Heart left ventricle (tissue), 16 donors: ENCODE measurements at regions not wholly inside any gene's neighbourhood (a gene's known extent, or its start where the extent isn't known, plus 50 kb on each side); places are given as distances from the start of the nearest gene placed in this dataset.

Experiments used
- ATAC-seq, 4 donors: fragments of 200-7000 bp; cut with Tn5 transposase; one replicate each; pipeline ENCODE4 v1.9.1; 2020 to 2022; ENCODE audit warnings: moderate library complexity in 4 of 4, mild to moderate bottlenecking in 3 of 4, moderate number of reproducible peaks in 1 of 4
- DNase-seq, 5 donors: peaks; one replicate each; pipeline ENCODE4 v3.0.0-alpha.2; 2020
- H3K27ac ChIP-seq, 12 donors: fragments of 200-600 bp; sonication (generic) in 4 of 12; one replicate each; pipeline versions ENCODE4 v1.5.0 to v1.8.0; 2016 to 2022; ENCODE audit warnings: mild to moderate bottlenecking in 2 of 12
- H3K27me3 ChIP-seq, 9 donors: fragments of 200-600 bp; sonication (generic) in 2 of 9; one replicate each; pipeline versions ENCODE4 v1.5.1 to v1.8.0; 2016 to 2022; ENCODE audit warnings: mild to moderate bottlenecking in 3 of 9
- H3K36me3 ChIP-seq, 9 donors: fragments of 200-600 bp; sonication (generic) in 2 of 9; one replicate each; pipeline versions ENCODE4 v1.5.0 to v1.8.0; 2018 to 2022; ENCODE audit warnings: mild to moderate bottlenecking in 2 of 9
- H3K4me1 ChIP-seq, 12 donors: fragments of 200-600 bp; sonication (generic) in 4 of 12; one replicate each; pipeline versions ENCODE4 v1.5.0 to v1.8.0; 2016 to 2022; ENCODE audit warnings: mild to moderate bottlenecking in 3 of 12
- H3K4me3 ChIP-seq, 12 donors: fragments of 200-600 bp; sonication (generic) in 4 of 12; one replicate each; pipeline versions ENCODE4 v1.5.0 to v1.8.0; 2017 to 2022; ENCODE audit warnings: mild to moderate bottlenecking in 9 of 12, moderate library complexity in 4 of 12
- H3K9me3 ChIP-seq, 12 donors: fragments of 200-600 bp; sonication (generic) in 4 of 12; one replicate each; pipeline versions ENCODE4 v1.5.0 to v1.8.0; 2016 to 2022; ENCODE audit warnings: mild to moderate bottlenecking in 1 of 12
- CTCF ChIP-seq, 12 donors: fragments of 200-600 bp; sonication (generic) in 4 of 12; IDR thresholded peaks; one replicate each; pipeline versions ENCODE4 v1.5.0 to v1.8.0; 2018 to 2022; ENCODE audit warnings: antibody characterized with exemption in 12 of 12, mild to moderate bottlenecking in 5 of 12
- POLR2A ChIP-seq, 2 donors: fragments of 450-650 bp; IDR thresholded peaks; one replicate each; pipeline ENCODE4 v1.6.1; 2017; ENCODE audit warnings: antibody characterized with exemption in 2 of 2, mild to moderate bottlenecking in 2 of 2, moderate library complexity in 2 of 2
- WGBS, 4 donors: extraction: QIAGEN DNeasy Blood & Tissue Kit in 2 of 4; methylation state at CpG; one replicate each; pipeline versions ENCODE4 v1.1.5 to v1.1.7; 2013 to 2018; 5-methylcytosine and 5-hydroxymethylcytosine counted together
- intact Hi-C, 10 donors: fragments of 100-400 bp; cut with DNase I; formaldehyde crosslinking; loops; one replicate each; pipeline versions ENCODE4 v1.11.1 to v1.14.2; 2022
- donor health status: ischemic (EF 13 %, LVEDD 7.1; RV severe dilation, severe dysfunction).
- donor health status: healthy with polysubstance abuse.
- donor health status: DM: no; HTN: yes; CAD: no.
- donor health status: DM: no; HTN: no; CAD: no.
- donor health status: ischemic (EF 25% LVEDD 6.9; RV normal size, moderate dysfunction).
- donor health status: ischemic (EF 25% LVEDD 5.7; RV mildly dilated, moderate dysfunction).
- donor health status: healthy.
- donor health status: DM: yes; HTN: yes; CAD: no.
- donor health status: ischemic (EF 35%, LVEDD 5.7; RV mildly dilated, moderate dysfunction).
- donor health status: nonischemic (EF 11% LVEDD 7.7; RV severe dilation, severe dysfunction).
- donor health status: DM: yes; HTN: yes; CAD: no.
- donor health status: PGD.
- donor health status: ischemic (EF 29% LVEDD 5.4; RV normal size, mild dysfunction).
- donor health status: nonischemic (EF 23%, LVEDD 6.1; RV moderate dilation, normal function).

GRCh38 chr7:24192053-24192452 lies 91.9 kb upstream of the NPY start:
- 60 to 66% (median 63%) methylated on average over 2 of the region's 2 CpGs for WGBS, 4 donors
- ATAC-seq (no peak), DNase-seq (no peak)
- Histone ChIP-seq H3K9me3 (peaks cover 0 to 7% (median 0%) of the 10 kb centered on the region in 12 donors), H3K4me1 (no peaks in the 10 kb centered on the region), H3K36me3 (no peaks in the 10 kb centered on the region), H3K27ac (no peak overlapping the region), H3K4me3 (no peak overlapping the region), H3K27me3 (no peaks in the 10 kb centered on the region)
- TF ChIP-seq POLR2A (IDR thresholded peaks at IDR 0.05) = no peak
- TF ChIP-seq CTCF (IDR thresholded peaks at IDR 0.05) = no peak
- intact Hi-C loops = no loop called here

- 64 to 81% (median 77%) methylated on average over 4 of the region's 4 CpGs for WGBS, 4 donors
- no peak for TF ChIP-seq CTCF (IDR thresholded peaks at IDR 0.05)
- TF ChIP-seq POLR2A (IDR thresholded peaks at IDR 0.05) = no peak
- no peak overlapping the region for H3K4me3 ChIP-seq
- H3K4me1 ChIP-seq = no peaks in the 10 kb centered on the region
- intact Hi-C loops = no loop called here
- ATAC-seq (no peak), DNase-seq (no peak)
- no peaks in the 10 kb centered on the region for H3K27me3 ChIP-seq
- peaks cover 0 to under 1% (median 0%) of the 10 kb centered on the region in 12 donors for H3K9me3 ChIP-seq
- no peak overlapping the region for H3K27ac ChIP-seq
- H3K36me3 ChIP-seq = no peaks in the 10 kb centered on the region
These were observed 91.3 kb upstream of the NPY start for GRCh38 chr7:24192691-24193090.

GRCh38 chr7:24197852-24198251 lies 86.1 kb upstream of the NPY start:
- DNase-seq (no peak), ATAC-seq (no peak)
- intact Hi-C loops = no loop called here
- Histone ChIP-seq H3K27ac (no peak overlapping the region), H3K4me1 (no peaks in the 10 kb centered on the region), H3K9me3 (no peaks in the 10 kb centered on the region), H3K4me3 (no peak overlapping the region), H3K36me3 (no peaks in the 10 kb centered on the region), H3K27me3 (no peaks in the 10 kb centered on the region)
- WGBS, 4 donors = 47 to 71% (median 65%) methylated on average over 4 of the region's 4 CpGs
- no peak for TF ChIP-seq CTCF (IDR thresholded peaks at IDR 0.05)
- no peak for TF ChIP-seq POLR2A (IDR thresholded peaks at IDR 0.05)

- no peaks in the 10 kb centered on the region for H3K36me3 ChIP-seq
- 74 to 85% (median 82%) methylated on average over 1 of the region's 1 CpG for WGBS, 4 donors
These were observed 84.0 kb upstream of the NPY start for GRCh38 chr7:24199978-24200377.

More at GRCh38 chr7:24199978-24200377, 84.0 kb upstream of the NPY start:
- H3K4me1 ChIP-seq = no peaks in the 10 kb centered on the region
- DNase-seq (no peak), ATAC-seq (no peak)
- no peaks in the 10 kb centered on the region for H3K9me3 ChIP-seq
- intact Hi-C loops = no loop called here
- H3K27ac ChIP-seq = no peak overlapping the region
- H3K4me3 ChIP-seq = no peak overlapping the region
- TF ChIP-seq POLR2A (IDR thresholded peaks at IDR 0.05) (no peak), CTCF (IDR thresholded peaks at IDR 0.05) (no peak)
- no peaks in the 10 kb centered on the region for H3K27me3 ChIP-seq
